ENCODE measurements at regions not wholly inside any gene's neighbourhood (a gene's known extent, or its start where the extent isn't known, plus 50 kb on each side); places are given as distances from the start of the nearest gene placed in this dataset.

GRCh38 chrX:149161435-149162088, 343.5 kb downstream of the IDS start:
- no peak overlapping the region for H2AFZ ChIP-seq (ENCODE audit: low read length, unreplicated experiment)
- H3K4me3 ChIP-seq (ENCODE audit: low read depth, low read length): no peak overlapping the region
- no peaks in the 10 kb centered on the region for H3K79me2 ChIP-seq (ENCODE audit: control insufficient read depth, insufficient read depth, low read length, unreplicated experiment)
- H3K36me3 ChIP-seq (ENCODE audit: insufficient read depth, low read length): no peaks in the 10 kb centered on the region
- H3K27me3 ChIP-seq (ENCODE audit: insufficient read depth, low read length): no peaks in the 10 kb centered on the region
- no peak overlapping the region for H3K27ac ChIP-seq (ENCODE audit: low read depth, low read length)
- H3K4me1 ChIP-seq (ENCODE audit: control insufficient read depth, insufficient read depth, low read length, unreplicated experiment): no peaks in the 10 kb centered on the region

GRCh38 chrX:149157976-149158375, 347.1 kb downstream of the IDS start:
- Histone ChIP-seq H3K27me3 (ENCODE audit: insufficient read depth, low read length) (no peaks in the 10 kb centered on the region), H3K27ac (ENCODE audit: low read depth, low read length) (no peak overlapping the region), H3K4me1 (ENCODE audit: control insufficient read depth, insufficient read depth, low read length, unreplicated experiment) (peaks cover 9% of the 10 kb centered on the region), H3K36me3 (ENCODE audit: insufficient read depth, low read length) (no peaks in the 10 kb centered on the region), H2AFZ (ENCODE audit: low read length, unreplicated experiment) (no peak overlapping the region), H3K79me2 (ENCODE audit: control insufficient read depth, insufficient read depth, low read length, unreplicated experiment) (no peaks in the 10 kb centered on the region), H3K4me3 (ENCODE audit: low read depth, low read length) (no peak overlapping the region)

- H3K27me3 ChIP-seq (ENCODE audit: insufficient read depth, low read length): no peaks in the 10 kb centered on the region
- no peak overlapping the region for H2AFZ ChIP-seq (ENCODE audit: low read length, unreplicated experiment)
- 0 out of 2 replicates have a peak overlapping the region, but pooled peaks have one; percentile 37 for H3K4me3 ChIP-seq (ENCODE audit: low read depth, low read length)
- no peaks in the 10 kb centered on the region for H3K79me2 ChIP-seq (ENCODE audit: control insufficient read depth, insufficient read depth, low read length, unreplicated experiment)
- H3K27ac ChIP-seq (ENCODE audit: low read depth, low read length): peak overlapping the region; percentile 99
- H3K4me1 ChIP-seq (ENCODE audit: control insufficient read depth, insufficient read depth, low read length, unreplicated experiment): peaks cover 22% of the 10 kb centered on the region
- H3K36me3 ChIP-seq (ENCODE audit: insufficient read depth, low read length): no peaks in the 10 kb centered on the region
Measured at GRCh38 chrX:149152941-149153340, 352.2 kb downstream of the IDS start.

GRCh38 chrX:149151805-149152757, 353.0 kb downstream of the IDS start:
- H3K27ac ChIP-seq (ENCODE audit: low read depth, low read length): peak overlapping the region; percentile 99
- H2AFZ ChIP-seq (ENCODE audit: low read length, unreplicated experiment): no peak overlapping the region
- no peaks in the 10 kb centered on the region for H3K79me2 ChIP-seq (ENCODE audit: control insufficient read depth, insufficient read depth, low read length, unreplicated experiment)
- H3K4me3 ChIP-seq (ENCODE audit: low read depth, low read length): no peak overlapping the region
- no peaks in the 10 kb centered on the region for H3K27me3 ChIP-seq (ENCODE audit: insufficient read depth, low read length)
- no peaks in the 10 kb centered on the region for H3K36me3 ChIP-seq (ENCODE audit: insufficient read depth, low read length)
- H3K4me1 ChIP-seq (ENCODE audit: control insufficient read depth, insufficient read depth, low read length, unreplicated experiment): peaks cover 22% of the 10 kb centered on the region

- Histone ChIP-seq H3K36me3 (ENCODE audit: insufficient read depth, low read length) (no peaks in the 10 kb centered on the region), H3K79me2 (ENCODE audit: control insufficient read depth, insufficient read depth, low read length, unreplicated experiment) (no peaks in the 10 kb centered on the region), H3K4me1 (ENCODE audit: control insufficient read depth, insufficient read depth, low read length, unreplicated experiment) (no peaks in the 10 kb centered on the region), H3K4me3 (ENCODE audit: low read depth, low read length) (no peak overlapping the region), H2AFZ (ENCODE audit: low read length, unreplicated experiment) (no peak overlapping the region), H3K27me3 (ENCODE audit: insufficient read depth, low read length) (no peaks in the 10 kb centered on the region), H3K27ac (ENCODE audit: low read depth, low read length) (no peak overlapping the region)
Measured at GRCh38 chrX:149145845-149146285, 359.2 kb downstream of the IDS start.

GRCh38 chrX:149131774-149132173, 373.3 kb downstream of the IDS start:
- Histone ChIP-seq H3K79me2 (ENCODE audit: control insufficient read depth, insufficient read depth, low read length, unreplicated experiment) (no peaks in the 10 kb centered on the region), H3K4me1 (ENCODE audit: control insufficient read depth, insufficient read depth, low read length, unreplicated experiment) (peaks cover 12% of the 10 kb centered on the region), H2AFZ (ENCODE audit: low read length, unreplicated experiment) (no peak overlapping the region), H3K27me3 (ENCODE audit: insufficient read depth, low read length) (no peaks in the 10 kb centered on the region), H3K4me3 (ENCODE audit: low read depth, low read length) (no peak overlapping the region), H3K27ac (ENCODE audit: low read depth, low read length) (no peak overlapping the region), H3K36me3 (ENCODE audit: insufficient read depth, low read length) (no peaks in the 10 kb centered on the region)

GRCh38 chrX:149129767-149130166, 375.3 kb downstream of the IDS start:
- H3K4me3 ChIP-seq (ENCODE audit: low read depth, low read length): no peak overlapping the region
- no peaks in the 10 kb centered on the region for H3K36me3 ChIP-seq (ENCODE audit: insufficient read depth, low read length)
- no peak overlapping the region for H2AFZ ChIP-seq (ENCODE audit: low read length, unreplicated experiment)
- H3K27me3 ChIP-seq (ENCODE audit: insufficient read depth, low read length): no peaks in the 10 kb centered on the region
- H3K4me1 ChIP-seq (ENCODE audit: control insufficient read depth, insufficient read depth, low read length, unreplicated experiment): peaks cover 12% of the 10 kb centered on the region
- H3K79me2 ChIP-seq (ENCODE audit: control insufficient read depth, insufficient read depth, low read length, unreplicated experiment): no peaks in the 10 kb centered on the region
- no peak overlapping the region for H3K27ac ChIP-seq (ENCODE audit: low read depth, low read length)

- H3K79me2 ChIP-seq (ENCODE audit: control insufficient read depth, insufficient read depth, low read length, unreplicated experiment): no peaks in the 10 kb centered on the region
- no peaks in the 10 kb centered on the region for H3K36me3 ChIP-seq (ENCODE audit: insufficient read depth, low read length)
- no peaks in the 10 kb centered on the region for H3K27me3 ChIP-seq (ENCODE audit: insufficient read depth, low read length)
- no peak overlapping the region for H3K27ac ChIP-seq (ENCODE audit: low read depth, low read length)
- no peak overlapping the region for H3K4me3 ChIP-seq (ENCODE audit: low read depth, low read length)
- no peak overlapping the region for H2AFZ ChIP-seq (ENCODE audit: low read length, unreplicated experiment)
- no peaks in the 10 kb centered on the region for H3K4me1 ChIP-seq (ENCODE audit: control insufficient read depth, insufficient read depth, low read length, unreplicated experiment)
Measured at GRCh38 chrX:149124526-149125108, 380.5 kb downstream of the IDS start.

- H3K4me3 ChIP-seq (ENCODE audit: low read depth, low read length): no peak overlapping the region
- H3K4me1 ChIP-seq (ENCODE audit: control insufficient read depth, insufficient read depth, low read length, unreplicated experiment): no peaks in the 10 kb centered on the region
- H3K36me3 ChIP-seq (ENCODE audit: insufficient read depth, low read length): no peaks in the 10 kb centered on the region
- H3K27ac ChIP-seq (ENCODE audit: low read depth, low read length): no peak overlapping the region
- H2AFZ ChIP-seq (ENCODE audit: low read length, unreplicated experiment): no peak overlapping the region
- no peaks in the 10 kb centered on the region for H3K27me3 ChIP-seq (ENCODE audit: insufficient read depth, low read length)
- no peaks in the 10 kb centered on the region for H3K79me2 ChIP-seq (ENCODE audit: control insufficient read depth, insufficient read depth, low read length, unreplicated experiment)
Measured at GRCh38 chrX:149121206-149121920, 383.7 kb downstream of the IDS start.

- no peaks in the 10 kb centered on the region for H3K36me3 ChIP-seq (ENCODE audit: insufficient read depth, low read length)
- no peak overlapping the region for H3K4me3 ChIP-seq (ENCODE audit: low read depth, low read length)
- no peak overlapping the region for H2AFZ ChIP-seq (ENCODE audit: low read length, unreplicated experiment)
- no peaks in the 10 kb centered on the region for H3K4me1 ChIP-seq (ENCODE audit: control insufficient read depth, insufficient read depth, low read length, unreplicated experiment)
- H3K79me2 ChIP-seq (ENCODE audit: control insufficient read depth, insufficient read depth, low read length, unreplicated experiment): no peaks in the 10 kb centered on the region
- H3K27ac ChIP-seq (ENCODE audit: low read depth, low read length): no peak overlapping the region
- H3K27me3 ChIP-seq (ENCODE audit: insufficient read depth, low read length): no peaks in the 10 kb centered on the region
Measured at GRCh38 chrX:149120459-149120858, 384.6 kb downstream of the IDS start.
